ENCODE measurements at regions not wholly inside any gene's neighbourhood (a gene's known extent, or its start where the extent isn't known, plus 50 kb on each side); places are given as distances from the start of the nearest gene placed in this dataset.

DNA sequence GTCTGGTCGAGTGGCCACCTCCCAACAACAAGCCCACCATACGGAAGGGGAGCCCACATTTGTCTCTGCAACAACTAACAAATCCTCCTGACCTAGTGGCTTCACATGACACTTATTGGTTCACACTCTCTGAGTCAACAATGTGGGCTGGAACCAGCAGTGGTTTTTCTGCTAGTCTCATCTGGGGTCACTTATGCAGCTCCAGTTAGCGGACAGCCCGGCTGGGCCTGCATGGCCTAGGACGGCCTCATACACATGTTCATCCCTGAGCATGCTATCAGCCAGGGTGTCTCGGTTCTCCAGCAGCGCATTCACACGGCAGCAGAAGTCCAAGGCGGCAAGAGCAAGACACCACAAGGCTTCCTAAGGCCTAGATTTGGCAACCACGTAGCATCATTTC, 281.7 kb downstream of the XXYLT1 start:
- TF ChIP-seq POLR2AphosphoS5 (IDR thresholded peaks at IDR 0.05; ENCODE audit: low read depth), result no peak
- TF ChIP-seq, protein P1, sequence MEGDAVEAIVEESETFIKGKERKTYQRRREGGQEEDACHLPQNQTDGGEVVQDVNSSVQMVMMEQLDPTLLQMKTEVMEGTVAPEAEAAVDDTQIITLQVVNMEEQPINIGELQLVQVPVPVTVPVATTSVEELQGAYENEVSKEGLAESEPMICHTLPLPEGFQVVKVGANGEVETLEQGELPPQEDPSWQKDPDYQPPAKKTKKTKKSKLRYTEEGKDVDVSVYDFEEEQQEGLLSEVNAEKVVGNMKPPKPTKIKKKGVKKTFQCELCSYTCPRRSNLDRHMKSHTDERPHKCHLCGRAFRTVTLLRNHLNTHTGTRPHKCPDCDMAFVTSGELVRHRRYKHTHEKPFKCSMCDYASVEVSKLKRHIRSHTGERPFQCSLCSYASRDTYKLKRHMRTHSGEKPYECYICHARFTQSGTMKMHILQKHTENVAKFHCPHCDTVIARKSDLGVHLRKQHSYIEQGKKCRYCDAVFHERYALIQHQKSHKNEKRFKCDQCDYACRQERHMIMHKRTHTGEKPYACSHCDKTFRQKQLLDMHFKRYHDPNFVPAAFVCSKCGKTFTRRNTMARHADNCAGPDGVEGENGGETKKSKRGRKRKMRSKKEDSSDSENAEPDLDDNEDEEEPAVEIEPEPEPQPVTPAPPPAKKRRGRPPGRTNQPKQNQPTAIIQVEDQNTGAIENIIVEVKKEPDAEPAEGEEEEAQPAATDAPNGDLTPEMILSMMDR (conservative IDR thresholded peaks at IDR 0.05; ENCODE audit: low read depth in 2 of 2), result no peak
- no peak for TF ChIP-seq EZH2phosphoT487 (IDR thresholded peaks at IDR 0.05; ENCODE audit: unreplicated experiment)
- no peak for TF ChIP-seq CREB1 (CRISPR knock-in tag; IDR thresholded peaks at IDR 0.05; ENCODE audit: low read depth)
- no peak for TF ChIP-seq ZNF331 (CRISPR knock-in tag; IDR thresholded peaks at IDR 0.05; ENCODE audit: low read depth)
- TF ChIP-seq EZH2 (IDR thresholded peaks at IDR 0.05; ENCODE audit: low read depth, unreplicated experiment), result no peak
- TF ChIP-seq, protein P2, sequence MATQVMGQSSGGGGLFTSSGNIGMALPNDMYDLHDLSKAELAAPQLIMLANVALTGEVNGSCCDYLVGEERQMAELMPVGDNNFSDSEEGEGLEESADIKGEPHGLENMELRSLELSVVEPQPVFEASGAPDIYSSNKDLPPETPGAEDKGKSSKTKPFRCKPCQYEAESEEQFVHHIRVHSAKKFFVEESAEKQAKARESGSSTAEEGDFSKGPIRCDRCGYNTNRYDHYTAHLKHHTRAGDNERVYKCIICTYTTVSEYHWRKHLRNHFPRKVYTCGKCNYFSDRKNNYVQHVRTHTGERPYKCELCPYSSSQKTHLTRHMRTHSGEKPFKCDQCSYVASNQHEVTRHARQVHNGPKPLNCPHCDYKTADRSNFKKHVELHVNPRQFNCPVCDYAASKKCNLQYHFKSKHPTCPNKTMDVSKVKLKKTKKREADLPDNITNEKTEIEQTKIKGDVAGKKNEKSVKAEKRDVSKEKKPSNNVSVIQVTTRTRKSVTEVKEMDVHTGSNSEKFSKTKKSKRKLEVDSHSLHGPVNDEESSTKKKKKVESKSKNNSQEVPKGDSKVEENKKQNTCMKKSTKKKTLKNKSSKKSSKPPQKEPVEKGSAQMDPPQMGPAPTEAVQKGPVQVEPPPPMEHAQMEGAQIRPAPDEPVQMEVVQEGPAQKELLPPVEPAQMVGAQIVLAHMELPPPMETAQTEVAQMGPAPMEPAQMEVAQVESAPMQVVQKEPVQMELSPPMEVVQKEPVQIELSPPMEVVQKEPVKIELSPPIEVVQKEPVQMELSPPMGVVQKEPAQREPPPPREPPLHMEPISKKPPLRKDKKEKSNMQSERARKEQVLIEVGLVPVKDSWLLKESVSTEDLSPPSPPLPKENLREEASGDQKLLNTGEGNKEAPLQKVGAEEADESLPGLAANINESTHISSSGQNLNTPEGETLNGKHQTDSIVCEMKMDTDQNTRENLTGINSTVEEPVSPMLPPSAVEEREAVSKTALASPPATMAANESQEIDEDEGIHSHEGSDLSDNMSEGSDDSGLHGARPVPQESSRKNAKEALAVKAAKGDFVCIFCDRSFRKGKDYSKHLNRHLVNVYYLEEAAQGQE (IDR thresholded peaks at IDR 0.05; ENCODE audit: unreplicated experiment), result no peak
- TF ChIP-seq STAT1 (IDR thresholded peaks at IDR 0.05; ENCODE audit: unreplicated experiment), result no peak
- TF ChIP-seq, protein P3, sequence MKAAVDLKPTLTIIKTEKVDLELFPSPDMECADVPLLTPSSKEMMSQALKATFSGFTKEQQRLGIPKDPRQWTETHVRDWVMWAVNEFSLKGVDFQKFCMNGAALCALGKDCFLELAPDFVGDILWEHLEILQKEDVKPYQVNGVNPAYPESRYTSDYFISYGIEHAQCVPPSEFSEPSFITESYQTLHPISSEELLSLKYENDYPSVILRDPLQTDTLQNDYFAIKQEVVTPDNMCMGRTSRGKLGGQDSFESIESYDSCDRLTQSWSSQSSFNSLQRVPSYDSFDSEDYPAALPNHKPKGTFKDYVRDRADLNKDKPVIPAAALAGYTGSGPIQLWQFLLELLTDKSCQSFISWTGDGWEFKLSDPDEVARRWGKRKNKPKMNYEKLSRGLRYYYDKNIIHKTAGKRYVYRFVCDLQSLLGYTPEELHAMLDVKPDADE (IDR thresholded peaks at IDR 0.05), result no peak

Data from GM23338 (cell line).